ENCODE measurements at regions not wholly inside any gene's neighbourhood (a gene's known extent, or its start where the extent isn't known, plus 50 kb on each side); places are given as distances from the start of the nearest gene placed in this dataset.

DNA sequence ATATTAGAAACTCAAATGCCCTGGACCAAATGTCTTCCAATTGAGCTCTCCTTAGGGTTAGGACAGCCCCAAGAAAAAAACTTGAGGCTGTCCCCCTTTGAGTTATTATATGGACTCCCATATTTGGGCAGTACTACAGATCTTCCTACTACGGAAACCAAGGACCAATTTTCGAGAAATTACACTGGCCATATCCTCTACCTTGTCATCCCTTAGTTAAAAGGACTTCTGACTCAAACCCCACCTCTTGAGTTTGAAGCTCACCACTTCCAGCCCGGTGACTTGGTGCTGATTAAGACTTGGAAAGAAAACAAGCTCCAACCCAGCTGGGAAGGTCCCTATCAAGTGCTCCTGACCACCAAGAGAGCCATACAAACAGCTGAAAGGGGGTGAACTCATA is 497.0 kb upstream of the GRAMD2B start:
- ATAC-seq, result no peak
- H3K4me1 Mint-ChIP-seq, result no peaks in the 10 kb centered on the region
- no peaks in the 10 kb centered on the region for H3K36me3 Mint-ChIP-seq (ENCODE audit: low read depth)

DNA sequence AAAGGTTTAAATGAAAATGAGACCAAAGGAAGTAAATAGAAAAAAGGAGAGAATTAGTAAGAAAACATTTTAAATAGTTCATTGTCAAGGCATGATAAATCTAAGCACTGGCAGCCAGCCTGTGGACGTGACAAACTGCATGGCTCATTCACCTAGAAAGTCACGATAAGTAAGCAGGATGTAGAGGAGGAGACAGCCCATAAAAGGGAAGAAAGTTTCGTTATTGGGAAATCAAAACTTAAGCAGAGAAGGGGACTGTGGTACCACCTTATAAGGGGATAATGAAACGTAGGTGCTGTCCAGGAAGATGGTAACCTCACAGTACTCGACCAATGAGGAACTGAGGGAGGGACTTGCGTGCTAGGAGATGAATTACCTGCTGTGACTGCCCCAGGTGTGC is 494.5 kb upstream of the GRAMD2B start:
- no peak overlapping the region for H3K27ac Mint-ChIP-seq

More for the DNA sequence above, 497.0 kb upstream of the GRAMD2B start:
- no peaks in the 10 kb centered on the region for H3K9me3 ChIP-seq (ENCODE audit: control insufficient read depth, low read length, poor library complexity, severe bottlenecking)
- no peak for DNase-seq
- H3K27me3 Mint-ChIP-seq, result no peaks in the 10 kb centered on the region
- H3K4me3 Mint-ChIP-seq, result no peak overlapping the region
- H3K27ac Mint-ChIP-seq, result no peak overlapping the region

DNA sequence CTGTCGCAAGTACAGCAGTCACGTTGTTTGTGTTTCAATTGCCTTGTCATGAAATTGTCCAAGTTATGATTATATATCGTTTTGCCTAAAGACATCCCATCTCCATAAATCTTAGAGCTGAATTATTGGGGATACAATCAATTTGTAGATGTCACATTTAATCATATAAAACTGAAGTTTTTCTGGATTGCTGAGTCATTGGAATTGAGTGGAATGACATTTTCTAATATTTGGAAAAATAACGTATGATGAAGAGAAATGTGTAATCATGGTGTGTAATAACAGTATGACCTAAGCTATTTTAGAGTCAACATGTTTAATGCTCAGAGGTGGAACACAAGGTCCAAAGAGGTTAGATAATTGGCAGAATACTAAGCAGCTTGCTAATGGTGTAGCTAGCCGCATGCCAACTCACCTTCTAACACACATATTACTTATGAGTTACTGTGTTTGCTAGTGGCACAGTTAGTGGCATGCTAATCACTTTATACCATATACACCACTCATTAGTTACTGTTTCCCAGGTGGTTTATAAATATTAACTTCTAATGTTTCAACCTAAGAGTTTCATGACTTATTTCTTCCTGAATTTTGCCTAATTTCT is 473.1 kb upstream of the GRAMD2B start:
- Mint-ChIP-seq H3K27ac (no peak overlapping the region), H3K27me3 (no peaks in the 10 kb centered on the region), H3K4me1 (no peaks in the 10 kb centered on the region), H3K36me3 (ENCODE audit: low read depth) (no peaks in the 10 kb centered on the region), H3K4me3 (no peak overlapping the region)
- ATAC-seq, result no peak
- no peak for DNase-seq
- no peaks in the 10 kb centered on the region for H3K9me3 ChIP-seq (ENCODE audit: control insufficient read depth, low read length, poor library complexity, severe bottlenecking)

More for the DNA sequence above, 494.5 kb upstream of the GRAMD2B start:
- no peaks in the 10 kb centered on the region for H3K4me1 Mint-ChIP-seq
- H3K27me3 Mint-ChIP-seq, result no peaks in the 10 kb centered on the region
- no peaks in the 10 kb centered on the region for H3K9me3 ChIP-seq (ENCODE audit: control insufficient read depth, low read length, poor library complexity, severe bottlenecking)
- ATAC-seq (no peak), DNase-seq (no peak)
- H3K4me3 Mint-ChIP-seq, result no peak overlapping the region
- H3K36me3 Mint-ChIP-seq (ENCODE audit: low read depth), result no peaks in the 10 kb centered on the region

DNA sequence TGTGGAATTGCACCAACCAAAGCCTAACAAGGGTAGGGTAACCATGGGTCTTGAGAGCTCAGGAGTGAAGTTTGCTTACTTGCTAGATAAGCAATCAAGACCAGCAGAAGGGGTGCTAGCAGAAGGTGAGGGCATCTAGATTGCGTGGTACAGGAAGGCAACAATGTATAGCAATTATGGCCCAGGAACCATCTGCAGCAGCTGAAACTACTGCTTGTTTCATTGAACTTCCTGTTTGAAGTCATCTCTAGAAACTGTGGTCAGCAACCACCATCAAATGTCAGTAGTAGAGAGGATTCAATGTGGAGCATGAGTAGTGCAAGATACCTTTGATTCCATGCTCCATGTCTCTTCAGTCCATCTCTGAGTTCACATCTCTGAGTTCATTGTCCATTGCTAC is 462.1 kb upstream of the GRAMD2B start:
- ATAC-seq, result no peak
- Mint-ChIP-seq H3K36me3 (ENCODE audit: low read depth) (no peaks in the 10 kb centered on the region), H3K4me1 (no peaks in the 10 kb centered on the region), H3K27me3 (no peaks in the 10 kb centered on the region), H3K4me3 (no peak overlapping the region), H3K27ac (no peak overlapping the region)
- no peak for DNase-seq
- H3K9me3 ChIP-seq (ENCODE audit: control insufficient read depth, low read length, poor library complexity, severe bottlenecking), result no peaks in the 10 kb centered on the region

DNA sequence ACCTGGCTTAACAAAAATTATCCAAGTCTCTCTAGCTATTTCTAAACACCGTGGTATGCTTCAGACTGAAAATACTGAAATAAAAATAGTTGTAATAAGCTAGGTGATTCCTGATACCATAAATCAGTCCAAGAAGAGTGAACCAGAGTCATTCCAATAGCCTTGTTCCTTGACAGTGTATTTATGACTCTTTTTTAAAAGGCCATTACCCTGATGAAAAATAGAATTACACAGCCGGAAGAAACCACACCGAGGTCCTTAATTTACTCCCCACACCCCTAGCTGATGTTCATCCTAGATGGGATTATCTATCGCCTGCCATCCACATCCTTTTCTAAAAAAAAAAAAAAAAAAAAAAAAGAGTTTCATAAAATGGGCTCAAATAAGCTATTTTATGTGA is 457.6 kb upstream of the GRAMD2B start:
- no peaks in the 10 kb centered on the region for H3K36me3 Mint-ChIP-seq (ENCODE audit: low read depth)
- H3K9me3 ChIP-seq (ENCODE audit: control insufficient read depth, low read length, poor library complexity, severe bottlenecking), result no peaks in the 10 kb centered on the region
- no peak overlapping the region for H3K27ac Mint-ChIP-seq
- DNase-seq (no peak), ATAC-seq (no peak)
- no peaks in the 10 kb centered on the region for H3K27me3 Mint-ChIP-seq
- H3K4me1 Mint-ChIP-seq, result no peaks in the 10 kb centered on the region
- no peak overlapping the region for H3K4me3 Mint-ChIP-seq

DNA sequence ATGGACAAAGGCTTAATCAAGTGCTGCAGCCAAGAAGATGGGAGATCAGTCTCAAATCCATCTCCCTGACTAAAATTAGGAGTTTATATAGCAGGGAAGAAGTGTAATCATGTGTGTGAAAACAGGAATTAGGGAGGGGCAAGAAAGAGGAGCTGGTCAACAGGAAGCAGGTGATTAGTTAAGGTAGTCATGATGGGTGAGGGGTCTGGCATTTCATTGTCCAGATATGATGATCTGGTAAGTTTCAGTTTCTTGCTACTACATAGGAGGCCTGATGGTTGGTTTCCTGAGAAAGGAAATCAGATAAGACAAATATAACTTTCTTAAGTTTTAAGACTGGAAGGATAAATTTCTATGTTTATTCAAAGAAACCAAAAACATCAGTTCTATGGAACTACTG is 455.6 kb upstream of the GRAMD2B start:
- Mint-ChIP-seq H3K27me3 (no peaks in the 10 kb centered on the region), H3K27ac (no peak overlapping the region), H3K4me3 (no peak overlapping the region), H3K4me1 (no peaks in the 10 kb centered on the region), H3K36me3 (ENCODE audit: low read depth) (no peaks in the 10 kb centered on the region)
- DNase-seq, result no peak
- H3K9me3 ChIP-seq (ENCODE audit: control insufficient read depth, low read length, poor library complexity, severe bottlenecking), result no peaks in the 10 kb centered on the region
- ATAC-seq, result no peak

DNA sequence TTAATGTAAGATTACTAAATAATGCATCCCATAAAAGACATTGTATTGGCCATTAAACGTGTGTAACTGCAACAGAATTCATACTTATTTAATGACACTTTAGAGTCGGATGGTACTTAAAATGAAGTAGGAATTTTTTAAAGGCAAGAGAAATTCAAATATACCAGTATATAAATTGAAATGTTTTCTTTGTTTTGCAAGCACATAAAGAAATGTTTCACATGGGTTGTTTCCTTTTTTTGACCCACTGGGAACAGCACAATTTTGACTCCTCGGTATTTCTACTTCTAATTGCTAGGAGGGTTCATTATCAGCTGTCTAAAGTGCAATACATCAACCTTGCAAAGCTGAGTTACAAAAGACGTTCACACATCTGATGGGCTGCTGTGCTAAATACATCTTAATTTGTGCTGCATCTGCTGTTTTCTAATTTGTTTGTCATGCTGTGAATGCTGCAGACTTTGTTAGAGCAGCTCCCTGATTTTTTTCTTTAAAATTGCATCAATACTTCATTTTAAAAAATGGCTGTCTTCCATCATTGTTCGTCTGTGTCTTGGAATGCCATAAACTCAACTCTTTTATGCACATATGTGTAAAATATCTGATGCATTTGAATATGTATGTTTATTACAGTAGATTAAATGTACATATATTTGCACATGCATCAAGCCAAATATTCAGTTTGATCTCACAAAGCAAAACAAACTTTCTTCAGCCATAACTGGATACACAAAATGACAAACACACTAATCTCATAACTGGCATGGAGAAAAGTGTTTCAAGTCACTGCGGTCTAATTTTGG is 454.0 kb upstream of the GRAMD2B start:
- H3K9me3 ChIP-seq (ENCODE audit: control insufficient read depth, low read length, poor library complexity, severe bottlenecking), result no peaks in the 10 kb centered on the region
- H3K4me1 Mint-ChIP-seq, result no peaks in the 10 kb centered on the region
- no peak overlapping the region for H3K27ac Mint-ChIP-seq
- no peaks in the 10 kb centered on the region for H3K27me3 Mint-ChIP-seq
- H3K4me3 Mint-ChIP-seq, result no peak overlapping the region
- H3K36me3 Mint-ChIP-seq (ENCODE audit: low read depth), result no peaks in the 10 kb centered on the region
- ATAC-seq (no peak), DNase-seq (no peak)

DNA sequence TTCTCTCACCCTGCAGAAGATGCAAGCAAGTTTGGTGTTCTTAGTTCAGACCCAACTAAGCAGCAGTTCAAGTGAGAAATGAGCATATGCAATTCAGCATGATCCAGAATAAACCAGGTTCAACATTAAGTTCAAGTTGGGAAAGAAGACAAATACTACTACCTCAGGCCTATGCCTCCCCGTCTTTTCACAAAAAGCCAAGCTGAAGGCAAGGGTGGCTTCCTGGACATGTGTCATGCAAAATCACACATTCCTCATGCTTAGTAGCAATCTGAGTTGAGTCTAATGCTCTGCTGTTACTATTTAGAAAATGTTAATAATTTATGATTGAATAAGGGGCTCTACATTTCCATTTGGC is 453.4 kb upstream of the GRAMD2B start:
- Mint-ChIP-seq H3K27me3 (no peaks in the 10 kb centered on the region), H3K4me1 (no peaks in the 10 kb centered on the region), H3K4me3 (no peak overlapping the region), H3K27ac (no peak overlapping the region), H3K36me3 (ENCODE audit: low read depth) (no peaks in the 10 kb centered on the region)
- DNase-seq, result no peak
- no peaks in the 10 kb centered on the region for H3K9me3 ChIP-seq (ENCODE audit: control insufficient read depth, low read length, poor library complexity, severe bottlenecking)
- ATAC-seq, result no peak

DNA sequence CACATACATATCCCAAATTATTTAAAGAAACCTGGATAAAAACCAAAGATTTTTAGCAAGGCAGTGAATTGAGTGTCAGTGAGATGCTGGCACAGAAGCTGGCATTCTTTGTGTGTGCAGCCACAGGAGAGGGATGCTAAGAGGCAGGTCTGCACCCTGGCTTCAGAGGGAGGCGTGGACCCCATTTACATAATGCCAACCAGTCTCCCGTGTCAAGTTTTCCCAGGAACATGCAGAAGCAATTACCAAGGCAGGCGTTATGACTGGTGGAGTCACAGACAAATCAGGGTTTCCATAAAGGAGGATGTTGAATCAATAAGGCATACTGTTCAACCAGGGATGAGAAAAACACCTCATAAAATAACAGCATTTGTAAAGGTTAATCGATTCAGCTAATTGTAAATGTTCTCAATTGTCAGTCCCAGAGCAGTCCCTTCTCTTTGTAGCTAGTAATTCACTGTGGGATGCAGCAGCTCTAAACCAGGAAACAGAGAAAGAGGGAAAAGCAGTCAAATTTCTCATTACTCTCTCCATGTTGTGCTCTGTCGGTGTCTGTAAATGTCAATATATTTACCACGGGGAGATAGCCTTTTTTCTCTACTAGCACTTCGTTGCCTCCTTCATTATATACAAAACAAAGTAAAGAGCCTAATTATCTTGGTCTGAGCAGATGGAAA is 452.4 kb upstream of the GRAMD2B start:
- no peaks in the 10 kb centered on the region for H3K9me3 ChIP-seq (ENCODE audit: control insufficient read depth, low read length, poor library complexity, severe bottlenecking)
- ATAC-seq, result no peak
- Mint-ChIP-seq H3K4me3 (no peak overlapping the region), H3K4me1 (no peaks in the 10 kb centered on the region), H3K27me3 (no peaks in the 10 kb centered on the region), H3K36me3 (ENCODE audit: low read depth) (no peaks in the 10 kb centered on the region), H3K27ac (no peak overlapping the region)
- DNase-seq, result no peak

DNA sequence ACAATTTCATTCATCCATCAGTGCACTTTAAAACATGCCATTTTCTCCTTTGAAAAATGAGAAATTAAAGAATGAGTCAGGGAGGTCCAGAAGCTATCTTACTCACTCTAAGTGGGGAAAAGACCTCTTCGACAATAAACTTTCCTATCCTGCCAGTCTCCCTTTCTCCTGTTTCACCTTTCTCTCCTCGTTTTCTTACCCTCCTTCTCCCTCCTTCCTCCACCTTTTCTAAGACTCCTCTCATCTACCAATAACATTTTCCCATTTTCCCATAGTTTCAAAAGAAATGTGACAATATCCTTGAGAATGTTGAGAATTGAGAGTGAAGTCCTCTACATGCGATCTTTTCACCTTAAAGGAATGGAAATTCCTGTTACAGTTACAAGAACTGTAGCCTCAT is 450.5 kb upstream of the GRAMD2B start:
- Mint-ChIP-seq H3K27ac (no peak overlapping the region), H3K36me3 (ENCODE audit: low read depth) (no peaks in the 10 kb centered on the region), H3K4me1 (no peaks in the 10 kb centered on the region), H3K4me3 (no peak overlapping the region), H3K27me3 (no peaks in the 10 kb centered on the region)
- ATAC-seq (no peak), DNase-seq (no peak)
- H3K9me3 ChIP-seq (ENCODE audit: control insufficient read depth, low read length, poor library complexity, severe bottlenecking), result no peaks in the 10 kb centered on the region

DNA sequence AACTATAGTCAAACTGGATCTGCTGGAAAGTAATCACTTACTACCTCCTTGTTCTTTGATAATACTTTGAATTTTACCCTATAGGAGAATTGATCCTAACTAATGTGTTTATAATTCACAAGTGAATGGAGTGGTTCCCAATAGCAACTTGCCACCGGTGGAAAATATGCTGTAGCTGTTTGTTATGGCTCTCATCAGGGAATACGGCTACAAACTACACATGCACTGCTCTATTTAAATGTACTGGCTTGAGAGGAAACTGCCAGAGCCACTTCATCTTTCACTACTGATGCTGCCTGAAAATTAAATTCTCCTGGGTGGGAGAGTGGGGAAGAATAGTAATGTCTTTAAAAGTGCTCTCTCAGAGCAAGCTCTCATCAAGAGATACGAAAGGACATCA is 448.5 kb upstream of the GRAMD2B start:
- H3K27ac Mint-ChIP-seq, result no peak overlapping the region
- no peak overlapping the region for H3K4me3 Mint-ChIP-seq
- H3K4me1 Mint-ChIP-seq, result no peaks in the 10 kb centered on the region
- no peaks in the 10 kb centered on the region for H3K9me3 ChIP-seq (ENCODE audit: control insufficient read depth, low read length, poor library complexity, severe bottlenecking)
- no peaks in the 10 kb centered on the region for H3K36me3 Mint-ChIP-seq (ENCODE audit: low read depth)
- H3K27me3 Mint-ChIP-seq, result no peaks in the 10 kb centered on the region
- ATAC-seq (no peak), DNase-seq (no peak)

DNA sequence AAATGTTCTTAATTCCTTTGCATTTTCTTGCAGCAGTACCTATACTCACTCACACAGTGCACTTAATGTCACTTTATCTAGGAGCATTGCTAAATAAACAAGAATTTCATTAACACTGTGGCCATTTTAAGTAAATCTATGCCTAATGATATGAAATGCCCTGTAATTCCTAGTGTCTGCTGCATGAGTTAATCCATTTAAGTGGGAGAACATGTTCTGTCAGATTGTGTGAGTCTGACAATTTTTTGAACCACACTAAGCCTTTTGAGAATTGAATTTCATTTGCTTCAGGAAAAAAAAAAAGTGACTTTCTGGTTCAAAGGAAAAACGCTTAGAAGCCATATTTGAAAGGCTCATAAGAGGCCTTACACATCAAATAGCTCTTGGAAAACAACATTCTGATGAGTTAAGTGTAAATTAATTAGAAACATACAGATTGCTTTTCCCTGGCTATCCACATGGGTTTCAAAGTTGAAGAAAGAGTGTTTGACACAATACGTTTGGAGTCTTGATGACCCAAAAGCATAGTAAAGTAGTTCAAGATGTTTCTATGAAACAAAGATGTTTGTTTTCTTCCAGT is 446.7 kb upstream of the GRAMD2B start:
- Mint-ChIP-seq H3K27ac (no peak overlapping the region), H3K36me3 (ENCODE audit: low read depth) (no peaks in the 10 kb centered on the region), H3K27me3 (no peaks in the 10 kb centered on the region), H3K4me3 (no peak overlapping the region), H3K4me1 (no peaks in the 10 kb centered on the region)
- DNase-seq (no peak), ATAC-seq (no peak)
- no peaks in the 10 kb centered on the region for H3K9me3 ChIP-seq (ENCODE audit: control insufficient read depth, low read length, poor library complexity, severe bottlenecking)

DNA sequence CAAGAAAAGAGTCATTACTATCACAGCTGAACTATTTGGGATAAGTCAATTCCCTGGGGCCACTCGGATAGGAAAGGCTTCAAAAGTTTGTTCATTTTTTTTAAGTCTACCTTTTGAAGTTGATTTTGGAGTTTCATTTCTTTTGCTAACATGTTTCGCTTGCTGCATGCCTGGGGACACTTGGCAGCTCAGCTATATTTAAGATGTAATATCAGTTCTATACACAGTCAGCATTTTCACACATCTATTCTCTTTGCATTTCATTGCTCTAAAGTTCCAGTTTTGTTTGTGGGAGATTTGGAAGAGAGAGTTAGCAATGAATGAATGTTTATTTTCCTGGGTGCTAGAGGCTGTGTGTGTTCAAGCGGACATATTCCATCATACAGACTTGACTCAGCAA is 445.2 kb upstream of the GRAMD2B start:
- Mint-ChIP-seq H3K36me3 (ENCODE audit: low read depth) (no peaks in the 10 kb centered on the region), H3K4me3 (no peak overlapping the region), H3K27ac (no peak overlapping the region), H3K4me1 (no peaks in the 10 kb centered on the region), H3K27me3 (no peaks in the 10 kb centered on the region)
- no peaks in the 10 kb centered on the region for H3K9me3 ChIP-seq (ENCODE audit: control insufficient read depth, low read length, poor library complexity, severe bottlenecking)
- DNase-seq (no peak), ATAC-seq (no peak)
